SK-N-DZ (cell line): ENCODE measurements at regions not wholly inside any gene's neighbourhood (a gene's known extent, or its start where the extent isn't known, plus 50 kb on each side); places are given as distances from the start of the nearest gene placed in this dataset.

Experiments used
- DNase-seq: peaks from one replicate; pipeline ENCODE4 v3.0.0-alpha.2; 2015; ENCODE audit warnings: low spot score

- DNase-seq = no peak
Measured at GRCh38 chr2:133838642-133839365, 270.5 kb upstream of the NCKAP5 start.

GRCh38 chr2:133839677-133840076, 271.4 kb upstream of the NCKAP5 start:
- DNase-seq = no peak

- no peak for DNase-seq
Measured at GRCh38 chr2:133840761-133841160, 272.5 kb upstream of the NCKAP5 start.

GRCh38 chr2:133841900-133842299, 273.6 kb upstream of the NCKAP5 start:
- no peak for DNase-seq

- DNase-seq = no peak
Measured at GRCh38 chr2:133842446-133842845, 274.2 kb upstream of the NCKAP5 start.

DNA sequence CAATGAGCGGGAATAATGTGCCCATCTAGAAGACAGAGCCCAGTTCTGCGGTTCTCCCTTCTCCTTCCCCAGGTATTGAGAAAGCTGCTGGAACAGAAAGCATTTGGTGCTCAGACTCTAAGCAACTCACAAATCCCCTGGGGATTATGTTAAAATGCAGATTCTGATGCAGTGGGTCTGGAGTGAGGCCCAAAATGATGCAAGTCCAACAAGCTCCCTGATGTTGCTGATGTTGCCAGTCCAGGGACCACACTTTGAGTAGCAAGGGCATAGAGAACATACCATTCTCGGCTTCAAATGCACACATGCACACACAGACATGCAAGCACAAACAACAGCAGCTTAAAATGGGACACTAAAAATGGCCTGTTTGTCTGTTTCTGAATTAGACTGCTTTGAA, 274.8 kb upstream of the NCKAP5 start:
- DNase-seq = no peak

DNA sequence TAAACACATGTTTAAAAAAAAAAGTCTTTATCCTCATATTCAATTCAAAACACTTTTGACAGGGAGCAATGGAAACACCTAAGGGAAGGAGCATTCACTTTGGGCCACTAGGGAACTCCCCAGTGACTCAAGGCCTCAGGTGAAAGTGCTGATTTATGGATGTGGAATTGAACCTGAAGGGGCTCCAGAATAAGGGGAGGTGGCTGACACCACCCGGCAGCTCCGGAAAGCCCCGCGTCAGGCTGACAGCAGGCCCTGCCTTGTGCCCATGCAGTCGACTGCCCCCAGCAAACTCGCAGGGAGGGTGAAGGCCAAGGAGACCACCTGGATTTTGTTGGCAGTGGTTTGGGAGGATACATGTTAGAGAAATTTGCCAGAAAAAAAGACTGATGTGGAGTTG, 275.3 kb upstream of the NCKAP5 start:
- DNase-seq = no peak

- peak; percentile 52 for DNase-seq
Measured at GRCh38 chr2:133844214-133844892, 276.1 kb upstream of the NCKAP5 start.

- DNase-seq = no peak
Measured at GRCh38 chr2:133846476-133846875, 278.2 kb upstream of the NCKAP5 start.

- DNase-seq = no peak
Measured at GRCh38 chr2:133847591-133847990, 279.3 kb upstream of the NCKAP5 start.

DNA sequence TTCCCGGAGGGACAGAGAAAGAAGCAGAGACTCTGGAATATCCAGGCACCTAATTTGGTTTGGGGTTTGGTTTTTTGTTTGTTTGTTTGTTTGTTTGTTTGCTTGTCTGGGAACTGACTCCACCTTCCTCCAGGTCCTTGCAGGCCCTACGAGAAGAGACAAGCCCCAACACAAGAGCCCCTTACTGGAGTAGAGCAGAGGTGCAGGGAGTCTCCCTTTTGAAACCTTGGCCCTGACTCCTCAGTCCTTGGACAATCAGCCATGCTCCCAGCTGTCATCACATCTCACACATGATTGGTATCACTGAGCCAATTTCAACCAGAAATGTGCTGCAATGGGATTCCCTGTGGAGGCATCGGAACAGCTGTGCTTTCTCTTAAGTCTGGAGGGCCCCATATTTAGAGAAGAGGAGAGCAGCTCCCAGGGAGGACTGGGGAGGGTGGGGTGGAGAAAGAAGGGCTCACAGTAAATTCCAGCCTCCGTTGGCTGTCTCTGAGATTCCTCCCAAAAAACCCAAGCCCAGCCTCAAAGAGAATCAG, 279.9 kb upstream of the NCKAP5 start:
- no peak for DNase-seq

- no peak for DNase-seq
Measured at GRCh38 chr2:133849341-133849740, 281.1 kb upstream of the NCKAP5 start.

DNA sequence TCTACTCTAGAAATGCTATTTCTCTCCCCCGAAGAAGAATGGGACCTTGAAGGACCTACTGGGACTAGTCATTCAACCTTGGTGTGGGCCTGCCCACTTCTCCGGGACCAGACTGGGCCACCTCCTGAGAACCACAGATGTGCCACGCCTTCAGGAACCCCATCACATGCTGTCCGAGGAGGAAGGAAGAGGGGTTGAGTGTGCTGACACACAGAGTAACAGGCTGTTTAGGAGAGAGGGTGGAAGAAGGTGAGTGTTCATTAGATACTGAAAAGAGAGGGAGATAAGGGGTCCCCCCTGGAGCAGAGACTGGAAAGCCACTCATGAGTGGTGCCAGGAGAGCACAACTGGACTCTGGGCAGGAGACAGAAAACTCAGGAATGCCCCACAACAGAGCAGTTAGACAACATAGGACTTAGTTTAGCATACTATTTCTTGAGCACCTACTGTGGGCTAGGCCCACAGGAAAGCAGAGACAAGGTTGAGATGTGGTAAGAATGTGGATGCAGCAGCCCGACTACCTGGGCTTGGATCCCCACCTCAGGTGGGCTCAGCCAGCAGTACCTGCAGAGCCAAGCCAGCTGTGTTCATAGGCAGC, 286.4 kb upstream of the NCKAP5 start:
- no peak for DNase-seq

- DNase-seq = no peak
Measured at GRCh38 chr2:133855526-133855925, 287.3 kb upstream of the NCKAP5 start.

DNA sequence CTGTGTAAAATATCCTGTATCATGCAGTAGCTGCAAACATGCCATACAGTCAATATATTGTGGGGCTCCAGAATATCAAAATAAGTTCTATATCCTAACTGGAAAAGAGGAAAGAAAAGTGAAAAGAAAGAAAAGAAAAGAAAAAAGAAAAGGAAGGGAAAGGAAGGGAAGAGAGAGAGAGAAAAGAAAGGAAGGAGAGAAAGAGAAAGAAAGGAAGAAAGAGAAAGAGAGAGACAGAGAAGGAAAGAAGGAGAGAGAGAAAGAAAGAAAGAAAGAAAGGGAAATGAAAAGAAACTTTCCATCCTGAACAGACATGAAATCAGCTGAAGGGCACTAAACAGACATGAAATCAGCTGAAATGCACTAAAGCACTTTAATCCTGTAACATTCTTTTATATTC, 288.4 kb upstream of the NCKAP5 start:
- no peak for DNase-seq

DNA sequence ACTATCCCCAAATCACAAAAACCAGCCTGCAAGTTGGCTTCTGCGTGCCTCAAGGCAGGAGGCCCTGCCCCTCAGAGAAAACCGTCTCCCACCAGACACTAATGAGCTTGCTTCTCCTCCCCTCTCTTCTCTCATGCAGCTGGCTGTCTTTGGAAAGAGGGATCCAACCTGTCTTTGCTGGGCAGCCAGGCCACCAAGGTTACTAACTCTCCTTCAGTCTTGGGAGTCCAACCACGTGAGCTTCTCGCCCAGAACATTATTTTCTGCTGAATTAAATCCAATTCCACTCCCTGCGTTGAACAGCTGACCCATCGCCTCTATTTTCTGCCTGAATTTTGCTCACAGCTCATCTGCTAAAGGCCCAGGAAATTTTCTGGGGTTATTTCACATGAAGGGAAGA, 291.3 kb upstream of the NCKAP5 start:
- no peak for DNase-seq

DNA sequence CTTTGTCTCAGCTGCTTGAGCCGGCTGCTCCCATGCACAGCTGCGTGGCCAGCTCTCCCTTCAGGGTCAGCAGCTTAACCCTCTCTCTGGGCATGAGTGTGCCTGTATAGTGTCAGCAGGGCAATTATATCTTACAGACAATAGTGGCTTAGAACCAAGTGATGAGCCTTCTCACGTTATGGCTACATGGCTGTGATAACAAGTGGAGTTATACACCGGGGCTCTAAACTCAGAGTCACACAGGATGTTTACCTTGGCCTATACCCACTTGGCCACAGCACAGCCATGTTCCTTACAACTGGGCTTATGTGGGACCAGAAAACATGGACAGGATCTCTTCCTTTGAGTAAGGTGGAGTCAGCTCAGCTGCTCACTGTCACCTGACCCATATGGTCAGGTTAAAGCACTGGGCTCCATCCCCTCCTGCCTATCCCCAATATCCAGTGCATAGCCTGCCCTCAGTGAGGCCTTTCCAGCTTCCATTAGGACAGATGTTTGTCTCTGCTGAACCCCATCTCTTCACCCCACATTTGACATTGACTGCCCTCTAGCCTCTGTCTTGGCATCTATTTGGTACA, 294.2 kb upstream of the NCKAP5 start:
- DNase-seq = no peak

DNA sequence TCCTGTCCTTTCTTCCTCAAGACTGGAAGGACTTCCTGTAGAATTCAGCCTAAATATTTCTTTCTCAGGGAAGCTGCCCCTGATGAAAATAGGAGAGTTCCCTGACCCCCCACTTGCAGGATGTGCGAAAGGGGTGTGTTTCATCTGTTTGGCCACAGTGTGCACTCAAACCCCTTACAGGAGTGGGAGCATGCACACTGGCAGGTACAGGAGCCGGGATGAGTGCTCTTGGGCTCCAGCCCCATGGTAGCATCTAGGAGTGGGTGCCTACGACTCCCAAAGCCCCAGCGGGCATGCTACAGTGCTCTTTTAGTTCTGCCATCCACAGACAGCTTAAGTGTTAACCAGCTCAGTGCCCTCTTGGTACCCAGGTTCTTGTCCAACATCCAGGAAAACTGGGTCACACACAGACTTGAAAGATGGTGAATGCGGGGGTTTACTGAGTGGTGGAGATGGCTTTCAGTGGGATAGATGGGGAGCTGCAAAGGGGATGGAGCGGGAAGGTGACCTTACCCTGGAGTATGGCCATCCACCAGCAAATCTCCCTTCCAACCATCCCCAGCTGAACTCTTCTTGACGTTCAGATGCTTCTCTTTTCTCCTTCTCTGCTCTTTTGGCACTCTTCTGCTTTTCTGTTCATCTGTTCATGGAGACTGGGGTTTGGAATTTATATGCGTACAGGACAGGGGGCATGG, 295.0 kb upstream of the NCKAP5 start:
- no peak for DNase-seq

DNA sequence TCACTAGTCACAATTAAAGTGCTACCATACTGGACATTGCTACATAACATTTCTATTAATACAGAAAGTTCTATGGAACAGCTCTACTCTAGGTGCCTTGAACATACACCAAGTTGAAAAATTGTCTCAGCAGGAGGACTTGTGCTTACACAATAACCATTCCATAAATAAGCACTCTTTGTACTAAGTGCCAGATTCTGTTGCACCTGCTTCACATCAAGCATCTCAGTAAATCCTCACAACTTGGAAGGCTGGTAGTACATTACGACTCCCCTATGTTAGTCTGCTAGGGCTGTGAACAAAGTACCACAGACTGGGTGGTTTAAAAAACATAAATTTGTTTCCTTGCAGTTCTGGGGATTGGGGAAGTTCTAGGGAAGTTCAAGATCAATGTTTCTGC, 296.9 kb upstream of the NCKAP5 start:
- no peak for DNase-seq

- no peak for DNase-seq
Measured at GRCh38 chr2:133867166-133867565, 298.9 kb upstream of the NCKAP5 start.

GRCh38 chr2:133871545-133872209, 303.4 kb upstream of the NCKAP5 start:
- DNase-seq = no peak
